Left forelimb (tissue), 1 donor: ENCODE measurements at regions not wholly inside any gene's neighbourhood (a gene's known extent, or its start where the extent isn't known, plus 50 kb on each side); places are given as distances from the start of the nearest gene placed in this dataset.

Experiments
- DNase-seq: peaks from one replicate; pipeline ENCODE4 v3.0.0-alpha.2; 2018; ENCODE audit warnings: low spot score

- no peak for DNase-seq
Measured at GRCh38 chr4:155094201-155094820, 114.1 kb upstream of the NPY2R start.

- DNase-seq, result no peak
Measured at GRCh38 chr4:155099231-155099630, 109.2 kb upstream of the NPY2R start.

GRCh38 chr4:155106629-155107028 is 101.8 kb upstream of the NPY2R start:
- no peak for DNase-seq

GRCh38 chr4:155107059-155107458 is 101.4 kb upstream of the NPY2R start:
- no peak for DNase-seq

- DNase-seq, result no peak
Measured at GRCh38 chr4:155114790-155115189, 93.6 kb upstream of the NPY2R start.

GRCh38 chr4:155119006-155119405 is 89.4 kb upstream of the NPY2R start:
- DNase-seq, result no peak

GRCh38 chr4:155120536-155120935 is 87.9 kb upstream of the NPY2R start:
- DNase-seq, result no peak

- DNase-seq, result no peak
Measured at GRCh38 chr4:155122382-155122781, 86.1 kb upstream of the NPY2R start.

- no peak for DNase-seq
Measured at GRCh38 chr4:155134136-155134535, 74.3 kb upstream of the NPY2R start.

GRCh38 chr4:155140889-155141288 is 67.5 kb upstream of the NPY2R start:
- no peak for DNase-seq

GRCh38 chr4:155143512-155143911 is 64.9 kb upstream of the NPY2R start:
- DNase-seq, result no peak
